ENCODE measurements at regions not wholly inside any gene's neighbourhood (a gene's known extent, or its start where the extent isn't known, plus 50 kb on each side); places are given as distances from the start of the nearest gene placed in this dataset.

- TF ChIP-seq CHD7 (IDR thresholded peaks at IDR 0.05; ENCODE audit: insufficient replicate concordance, low read length): no peak
- TF ChIP-seq POU5F1 (IDR thresholded peaks at IDR 0.05; ENCODE audit: low read depth, low read length): no peak
- no peak for TF ChIP-seq NRF1 (IDR thresholded peaks at IDR 0.05; ENCODE audit: low read depth, low read length)
- TF ChIP-seq CTBP2 (IDR thresholded peaks at IDR 0.05; ENCODE audit: borderline replicate concordance, insufficient read depth, insufficient read length, low read length): no peak
- no peak for TF ChIP-seq POLR2AphosphoS5 (IDR thresholded peaks at IDR 0.05; ENCODE audit: low read depth, low read length)
- no peak for TF ChIP-seq GABPA (IDR thresholded peaks at IDR 0.05; ENCODE audit: borderline replicate concordance, insufficient read depth, low read length)
- TF ChIP-seq EZH2 (IDR thresholded peaks at IDR 0.05; ENCODE audit: low read depth, low read length, severe bottlenecking): no peak
- no peak for TF ChIP-seq GTF2F1 (IDR thresholded peaks at IDR 0.05; ENCODE audit: borderline replicate concordance, low read depth, low read length)
Observed at GRCh38 chr3:72379500-72380187, 468.6 kb downstream of the SHQ1 start (continued).

Data from H1 (cell line).